K562 (cell line): ENCODE measurements at regions not wholly inside any gene's neighbourhood (a gene's known extent, or its start where the extent isn't known, plus 50 kb on each side); places are given as distances from the start of the nearest gene placed in this dataset.

ENCODE experiments used
- CHD4 ChIP-seq: fragments of 200-600 bp; sonication (generic); IDR thresholded peaks from 3 replicates; pipeline ENCODE4 v1.6.1; 2012; ENCODE audit warnings: low read depth, mild to moderate bottlenecking, mixed read lengths, low read length, inconsistent platforms; ENCODE audit not compliant: insufficient read depth, insufficient replicate concordance, poor library complexity, severe bottlenecking
- MTF1 ChIP-seq: fragments of 250-450 bp; sonication (Bioruptor Pico); IDR thresholded peaks from 2 replicates; pipeline ENCODE4 v1.9.0; 2021; ENCODE audit warnings: moderate library complexity, mild to moderate bottlenecking, inconsistent platforms, borderline replicate concordance
- RFX5 ChIP-seq: IDR thresholded peaks from 2 replicates; pipeline ENCODE4 v1.6.1; 2011; ENCODE audit warnings: low read depth, mild to moderate bottlenecking, improper control_type of control experiment, low read length
- SIN3A ChIP-seq, 2 experiments: fragments of 150-350 bp in 1 of 2; IDR thresholded peaks; 2 replicates each; pipeline ENCODE4 v1.6.1; 2011 to 2016; ENCODE audit warnings: borderline replicate concordance in 2 of 2, low read depth in 2 of 2, low read length in 2 of 2, mild to moderate bottlenecking in 2 of 2, moderate library complexity in 2 of 2; ENCODE audit not compliant: control insufficient read depth in 1 of 2
- TF ChIP-seq, protein P1 (sequence below), 3 experiments: IDR thresholded peaks in 2 of 3; conservative IDR thresholded peaks in 1 of 3; 2 replicates each; pipeline ENCODE4 v1.5.1; 2011 to 2012; ENCODE audit warnings: low read length in 3 of 3, mild to moderate bottlenecking in 3 of 3, control low read depth in 2 of 3, improper control_type of control experiment in 1 of 3, inconsistent platforms in 1 of 3, low read depth in 1 of 3, mixed read lengths in 1 of 3, moderate library complexity in 1 of 3; ENCODE audit not compliant: insufficient read depth in 2 of 3

DNA sequence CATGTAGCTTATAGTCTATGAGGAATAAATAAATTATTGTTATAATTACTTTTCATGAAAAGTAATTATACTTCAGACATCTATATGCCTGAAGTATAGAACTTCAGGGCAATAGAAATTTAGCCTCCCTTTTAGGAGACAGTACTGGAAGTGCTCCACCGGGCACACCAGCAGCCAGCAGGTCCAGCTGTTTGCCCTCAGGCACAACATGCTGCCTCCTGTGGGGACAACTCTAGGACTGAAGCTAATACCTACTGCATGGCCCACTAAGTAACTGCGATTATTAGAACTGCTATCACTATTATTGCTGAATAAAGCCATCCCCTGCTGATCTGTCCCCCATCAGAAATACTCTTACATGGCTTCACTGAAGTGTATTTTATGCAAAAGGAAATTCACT is 329.6 kb downstream of the MED10 start:
- TF ChIP-seq, protein P1, sequence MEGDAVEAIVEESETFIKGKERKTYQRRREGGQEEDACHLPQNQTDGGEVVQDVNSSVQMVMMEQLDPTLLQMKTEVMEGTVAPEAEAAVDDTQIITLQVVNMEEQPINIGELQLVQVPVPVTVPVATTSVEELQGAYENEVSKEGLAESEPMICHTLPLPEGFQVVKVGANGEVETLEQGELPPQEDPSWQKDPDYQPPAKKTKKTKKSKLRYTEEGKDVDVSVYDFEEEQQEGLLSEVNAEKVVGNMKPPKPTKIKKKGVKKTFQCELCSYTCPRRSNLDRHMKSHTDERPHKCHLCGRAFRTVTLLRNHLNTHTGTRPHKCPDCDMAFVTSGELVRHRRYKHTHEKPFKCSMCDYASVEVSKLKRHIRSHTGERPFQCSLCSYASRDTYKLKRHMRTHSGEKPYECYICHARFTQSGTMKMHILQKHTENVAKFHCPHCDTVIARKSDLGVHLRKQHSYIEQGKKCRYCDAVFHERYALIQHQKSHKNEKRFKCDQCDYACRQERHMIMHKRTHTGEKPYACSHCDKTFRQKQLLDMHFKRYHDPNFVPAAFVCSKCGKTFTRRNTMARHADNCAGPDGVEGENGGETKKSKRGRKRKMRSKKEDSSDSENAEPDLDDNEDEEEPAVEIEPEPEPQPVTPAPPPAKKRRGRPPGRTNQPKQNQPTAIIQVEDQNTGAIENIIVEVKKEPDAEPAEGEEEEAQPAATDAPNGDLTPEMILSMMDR (IDR thresholded peaks at IDR 0.05 in 2 of 3, conservative IDR thresholded peaks at IDR 0.05 in 1 of 3; ENCODE audit: insufficient read depth in 2 of 3, low read depth in 1 of 3, low read length in 3 of 3) = no peak
- TF ChIP-seq SIN3A (IDR thresholded peaks at IDR 0.05; ENCODE audit: borderline replicate concordance in 2 of 2, control insufficient read depth in 1 of 2, low read depth in 2 of 2, low read length in 2 of 2) (no peak), MTF1 (CRISPR knock-in tag) (no peak), RFX5 (no peak), CHD4 (no peak)
